HG02970 (cell line): ENCODE measurements at regions not wholly inside any gene's neighbourhood (a gene's known extent, or its start where the extent isn't known, plus 50 kb on each side); places are given as distances from the start of the nearest gene placed in this dataset.

Experiments
- ATAC-seq: cut with Tn5 transposase; IDR thresholded peaks from one replicate; pipeline ENCODE4 v1.9.1; 2021; ENCODE audit warnings: mild to moderate bottlenecking, moderate library complexity, moderate number of reproducible peaks; ENCODE audit not compliant: unreplicated experiment, low FRiP score

DNA sequence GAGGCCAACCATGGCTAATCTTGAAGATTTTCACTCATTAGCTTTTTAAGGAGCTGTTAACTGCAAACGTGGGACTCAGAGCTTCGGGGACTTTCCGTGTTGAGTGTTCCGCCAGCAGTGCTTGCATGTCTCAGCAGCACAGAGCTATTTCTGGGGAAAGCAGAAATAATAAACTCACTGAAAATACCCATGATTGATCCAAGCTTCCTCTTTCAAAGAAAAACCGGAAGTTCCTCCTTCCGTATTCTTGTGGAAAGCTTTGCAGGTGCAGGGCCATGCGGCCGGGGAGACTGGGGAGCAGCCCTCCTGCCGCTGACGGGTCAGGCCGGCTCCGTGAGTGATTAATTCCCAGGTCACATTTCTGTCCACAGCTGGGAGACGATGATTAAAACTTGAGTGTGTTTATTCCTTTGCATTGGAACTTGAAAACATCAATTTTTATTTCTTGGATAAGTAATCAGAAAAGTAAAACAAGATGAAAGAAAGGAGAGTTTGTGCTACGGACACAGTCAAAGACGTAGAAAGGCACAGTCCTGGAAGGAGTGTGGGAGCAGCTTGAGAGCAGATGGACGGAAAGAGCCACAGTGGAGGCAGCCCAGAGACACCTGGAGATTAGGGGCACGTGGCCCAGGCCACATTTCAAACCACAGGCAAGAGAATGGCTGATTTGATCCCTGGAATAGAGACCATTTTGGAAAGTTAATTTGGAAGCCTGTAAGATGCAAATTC, 54.2 kb upstream of the CTDP1 start:
- ATAC-seq = peak; percentile 52

DNA sequence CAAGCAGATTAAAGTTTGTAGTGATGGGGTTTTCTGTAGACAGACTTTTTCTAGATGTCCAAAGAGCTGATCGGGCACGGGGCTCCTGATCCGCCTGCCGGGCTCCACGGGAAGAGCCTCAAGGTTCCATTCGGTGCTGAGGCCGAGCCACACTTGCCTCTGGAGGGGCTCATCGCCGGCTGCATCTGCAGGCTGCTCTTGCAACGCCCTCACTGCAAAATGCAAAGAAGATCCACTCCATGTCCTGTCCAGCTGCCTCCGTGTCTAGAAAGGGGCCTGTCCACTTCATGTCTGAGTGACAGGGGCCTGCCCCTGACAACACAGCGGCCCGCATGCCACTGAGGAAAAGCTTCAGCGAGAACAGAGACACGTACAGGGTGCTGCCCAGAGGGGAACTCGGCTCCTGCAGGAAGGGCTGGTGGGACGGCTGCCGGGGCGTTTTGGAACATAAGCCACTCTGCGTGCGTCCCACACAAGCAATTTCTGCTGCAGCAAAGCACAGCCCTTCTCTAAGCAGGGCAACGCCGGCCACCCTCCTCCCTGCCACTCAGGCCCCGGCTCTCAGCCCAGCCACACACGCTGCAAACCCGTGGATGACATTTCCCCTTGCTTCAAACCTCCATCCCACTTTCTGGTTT, 53.6 kb upstream of the CTDP1 start:
- ATAC-seq = no peak

GRCh38 chr18:79626905-79627749, 52.5 kb upstream of the CTDP1 start:
- no peak for ATAC-seq

DNA sequence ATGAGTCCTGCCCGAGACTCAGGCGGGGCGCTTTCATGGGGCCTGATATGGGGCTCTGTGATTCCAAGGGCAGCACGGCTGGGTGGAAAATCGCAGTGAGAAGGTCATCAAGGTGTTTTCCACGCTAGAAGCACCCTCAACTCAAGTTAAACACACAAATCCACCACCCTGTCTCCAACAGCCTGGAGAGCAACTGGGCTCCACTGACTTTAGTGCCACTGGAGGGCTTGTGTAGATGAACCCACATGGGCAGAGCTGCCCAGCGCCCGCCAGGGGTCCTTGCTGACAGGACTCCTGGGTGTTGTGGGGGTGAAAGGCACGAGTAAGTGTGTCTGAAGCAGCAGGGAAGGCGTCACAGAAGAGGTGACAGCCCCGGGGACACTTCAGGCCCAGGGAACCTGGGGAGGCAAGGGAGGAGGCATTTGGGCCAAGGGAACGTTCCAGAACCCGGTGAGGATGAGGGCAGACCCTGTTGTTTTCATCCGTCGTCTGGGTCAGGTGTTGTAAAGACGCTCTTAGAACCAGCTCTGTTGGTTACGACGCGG, 51.8 kb upstream of the CTDP1 start:
- ATAC-seq = no peak

DNA sequence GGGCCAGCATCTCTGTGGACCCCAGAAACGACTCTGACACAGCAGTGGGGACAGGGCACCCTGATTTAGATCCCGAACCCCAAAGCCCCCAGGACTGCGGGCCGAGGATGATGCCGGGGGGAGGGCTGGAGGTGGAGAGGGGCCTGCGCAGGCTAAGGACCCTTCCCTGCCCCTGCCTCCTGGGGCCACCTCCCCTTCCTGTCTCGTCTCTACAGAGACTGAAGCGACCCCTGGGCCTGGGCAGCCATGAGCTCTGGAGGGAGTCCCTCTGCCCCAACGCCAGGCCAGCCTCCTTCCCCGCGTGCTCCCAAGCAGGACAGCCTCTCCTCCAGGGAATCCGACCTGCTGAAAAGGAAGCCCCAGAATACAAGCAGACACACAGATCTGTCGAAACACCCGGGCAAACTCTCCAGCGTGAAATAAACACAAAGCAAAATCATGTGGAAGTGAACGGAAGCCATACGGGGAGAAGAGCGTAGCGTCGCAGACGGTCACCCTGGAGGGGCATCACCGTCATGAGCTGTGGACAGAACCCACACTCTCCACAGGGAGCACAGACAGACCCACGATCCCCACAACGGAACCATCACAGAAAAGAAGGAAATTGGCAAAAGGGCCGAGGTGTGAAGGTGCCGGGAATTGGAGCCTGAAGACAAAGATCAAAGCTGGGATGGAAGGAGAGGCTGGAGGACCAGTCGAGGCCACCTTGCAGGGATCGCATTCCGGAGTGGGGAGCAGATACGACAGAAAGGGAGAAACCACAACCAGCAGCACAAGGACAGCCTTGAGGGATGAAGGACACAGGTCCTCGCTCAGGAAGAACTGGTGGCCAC, 51.0 kb upstream of the CTDP1 start:
- no peak for ATAC-seq

DNA sequence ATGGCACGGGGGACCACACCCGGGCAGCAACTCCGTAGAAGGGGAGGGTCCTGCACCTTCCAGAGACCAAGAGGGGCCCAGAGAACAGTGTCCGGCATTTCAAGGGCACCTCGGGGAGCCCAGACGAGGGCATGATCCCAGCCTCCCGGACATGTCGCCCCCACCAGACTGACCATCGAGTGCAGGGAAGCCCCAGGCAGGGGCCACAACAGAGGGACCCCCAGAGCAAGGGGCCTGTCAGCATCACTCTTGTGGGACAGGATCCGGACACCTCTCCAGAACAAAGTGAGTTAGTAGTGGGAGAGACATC, 50.4 kb upstream of the CTDP1 start:
- ATAC-seq = no peak

DNA sequence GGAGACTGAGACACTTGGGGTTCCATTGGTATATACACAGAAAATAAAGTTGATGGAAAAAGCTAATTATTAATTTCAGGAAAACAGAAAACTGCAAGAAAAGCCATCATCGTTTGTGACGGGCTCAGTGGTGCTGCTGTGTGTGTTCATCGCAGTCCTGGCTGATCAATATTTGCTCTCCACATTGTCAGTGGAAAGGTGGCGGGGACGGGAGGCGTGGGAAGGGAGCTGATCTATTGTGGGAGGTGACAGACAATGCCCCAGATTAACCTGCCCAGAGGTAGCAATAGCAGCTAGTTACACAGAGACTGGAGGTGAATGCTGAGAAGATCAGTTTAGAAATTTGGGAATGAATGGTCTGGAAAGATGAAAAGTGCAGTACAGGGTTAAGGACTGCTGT, 50.0 kb upstream of the CTDP1 start:
- ATAC-seq = no peak
